C4-2B (cell line): ENCODE measurements at regions not wholly inside any gene's neighbourhood (a gene's known extent, or its start where the extent isn't known, plus 50 kb on each side); places are given as distances from the start of the nearest gene placed in this dataset.

ENCODE experiments used
- H3K27ac ChIP-seq: fragments of 450-650 bp; 2 replicates; pipeline ENCODE4 v1.5.1; 2017
- CTCF ChIP-seq: fragments of 450-650 bp; conservative IDR thresholded peaks from 2 replicates; pipeline ENCODE4 v1.5.1; 2017; ENCODE audit warnings: mild to moderate bottlenecking
- ZFX ChIP-seq: fragments of 450-650 bp; IDR thresholded peaks from 2 replicates; pipeline ENCODE4 v1.6.1; 2017

GRCh38 chr3:147937341-147937740, 528.2 kb downstream of the ZIC1 start:
- TF ChIP-seq CTCF (no peak), ZFX (no peak)
- H3K27ac ChIP-seq, result no peak overlapping the region

- H3K27ac ChIP-seq, result no peak overlapping the region
- TF ChIP-seq ZFX, result no peak
- no peak for TF ChIP-seq CTCF
Observed at GRCh38 chr3:147937891-147938290, 528.7 kb downstream of the ZIC1 start.

GRCh38 chr3:147939425-147939824, 530.3 kb downstream of the ZIC1 start:
- TF ChIP-seq ZFX, result no peak
- no peak for TF ChIP-seq CTCF
- H3K27ac ChIP-seq, result no peak overlapping the region

GRCh38 chr3:147939839-147940238, 530.7 kb downstream of the ZIC1 start:
- no peak overlapping the region for H3K27ac ChIP-seq
- TF ChIP-seq ZFX (no peak), CTCF (no peak)

- no peak for TF ChIP-seq CTCF
- TF ChIP-seq ZFX, result no peak
- H3K27ac ChIP-seq, result no peak overlapping the region
Observed at GRCh38 chr3:147940405-147941193, 531.4 kb downstream of the ZIC1 start.

GRCh38 chr3:147941969-147942368, 532.8 kb downstream of the ZIC1 start:
- no peak overlapping the region for H3K27ac ChIP-seq

More at GRCh38 chr3:147941969-147942368, 532.8 kb downstream of the ZIC1 start:
- TF ChIP-seq CTCF (no peak), ZFX (no peak)
